GM19351 (cell line): ENCODE measurements at regions not wholly inside any gene's neighbourhood (a gene's known extent, or its start where the extent isn't known, plus 50 kb on each side); places are given as distances from the start of the nearest gene placed in this dataset.

Experiments
- ATAC-seq: cut with Tn5 transposase; IDR thresholded peaks from one replicate; pipeline ENCODE4 v1.9.1; 2021; ENCODE audit warnings: mild to moderate bottlenecking, moderate library complexity; ENCODE audit not compliant: unreplicated experiment

GRCh38 chr6:130547723-130548122 is 181.9 kb downstream of the TMEM200A start:
- ATAC-seq = no peak

GRCh38 chr6:130557481-130558112 is 191.8 kb downstream of the TMEM200A start:
- peak; percentile 71 for ATAC-seq

GRCh38 chr6:130558131-130558530 is 192.3 kb downstream of the TMEM200A start:
- no peak for ATAC-seq

DNA sequence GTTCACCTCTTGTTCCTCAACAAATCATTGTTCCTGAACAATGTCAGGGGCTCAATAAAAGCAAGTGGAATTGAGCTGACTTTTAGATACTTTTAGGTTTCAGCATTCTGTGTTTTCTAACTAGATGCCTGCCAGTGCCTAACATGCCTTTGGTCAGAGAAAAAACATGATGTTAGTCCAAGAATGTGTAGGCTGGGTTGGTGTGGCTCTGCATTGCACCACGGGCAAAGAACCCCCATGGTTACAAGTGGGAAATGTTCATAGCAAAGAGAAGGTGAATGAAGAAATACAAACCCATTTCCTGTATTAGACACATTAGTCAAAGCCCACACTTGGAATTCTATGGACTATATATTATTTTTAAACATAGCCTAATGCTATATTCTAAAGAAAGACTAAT is 193.3 kb downstream of the TMEM200A start:
- ATAC-seq = no peak

DNA sequence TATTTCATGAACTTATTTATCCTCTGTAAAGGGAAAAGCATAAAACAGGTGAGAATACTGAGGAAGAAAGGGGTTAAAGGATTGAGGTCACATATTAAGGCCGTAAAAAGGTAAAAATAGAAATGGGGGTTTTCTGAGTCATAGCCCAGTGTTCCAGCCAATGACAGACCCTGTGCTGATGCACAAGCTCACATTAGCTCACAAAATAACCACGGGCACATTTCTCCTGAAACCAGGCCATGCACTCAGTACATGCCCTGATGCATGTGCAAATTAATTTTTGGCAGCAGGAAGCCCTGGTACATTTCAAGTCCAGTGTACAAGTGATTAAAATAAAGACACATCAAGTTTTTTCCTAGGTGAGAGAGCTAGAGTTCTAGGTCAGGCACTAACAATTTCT is 194.4 kb downstream of the TMEM200A start:
- no peak for ATAC-seq

DNA sequence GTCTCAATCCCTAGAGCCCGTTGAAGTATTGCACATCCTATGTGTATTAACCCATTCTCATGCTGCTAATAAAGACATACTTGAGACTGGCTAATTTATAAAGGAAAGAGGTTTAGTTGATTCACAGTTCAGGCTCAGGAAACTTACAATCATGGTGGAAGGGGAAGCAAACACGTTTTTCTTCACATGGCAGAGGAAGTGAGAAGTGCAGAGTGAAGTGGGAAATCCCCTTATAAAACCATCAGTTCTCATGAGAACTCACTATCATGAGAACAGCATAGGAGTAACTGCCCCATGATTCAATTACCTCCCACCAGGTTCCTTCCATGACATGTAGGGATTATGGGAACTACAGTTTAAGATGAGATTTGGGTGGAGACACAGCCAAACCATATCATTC is 195.3 kb downstream of the TMEM200A start:
- peak; percentile 44 for ATAC-seq

DNA sequence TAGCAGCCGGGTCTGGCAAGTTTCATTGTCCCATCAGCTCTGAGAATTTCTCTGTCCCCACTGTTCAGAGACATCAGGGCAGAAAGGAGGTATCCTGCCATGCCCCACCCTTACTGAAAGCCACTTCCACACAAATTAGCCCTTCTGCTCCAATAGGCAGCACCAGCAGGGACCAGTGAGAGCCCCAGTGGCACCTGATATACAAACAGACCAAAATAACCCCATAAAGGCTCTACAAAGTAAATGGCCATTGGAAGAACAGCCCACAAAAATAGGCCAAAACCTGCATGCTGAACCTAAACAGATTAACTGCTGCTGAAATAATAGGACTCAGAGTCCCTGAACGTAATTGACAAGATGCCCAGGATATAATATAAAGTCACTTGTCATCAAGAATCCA is 199.9 kb downstream of the TMEM200A start:
- ATAC-seq = no peak

DNA sequence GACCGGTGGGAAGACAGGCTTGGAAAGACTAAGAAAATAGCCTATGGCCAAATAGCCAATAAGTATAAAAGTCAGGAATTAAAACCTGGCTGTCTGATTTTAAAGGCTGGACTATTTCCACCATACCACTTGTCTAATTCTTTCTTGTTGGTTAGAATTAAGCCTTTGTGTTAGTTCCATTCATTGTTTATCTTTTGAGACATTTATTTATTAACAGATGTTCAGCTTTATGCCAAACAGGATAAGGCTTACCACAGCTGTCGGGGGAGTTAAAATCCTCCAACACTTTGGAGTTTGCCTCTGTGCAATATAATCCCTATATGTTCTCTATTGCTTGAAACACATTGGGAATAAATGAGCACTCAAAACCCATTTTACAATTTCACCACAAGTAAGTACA is 208.3 kb downstream of the TMEM200A start:
- no peak for ATAC-seq

GRCh38 chr6:130575557-130575956 is 209.7 kb downstream of the TMEM200A start:
- ATAC-seq = no peak

DNA sequence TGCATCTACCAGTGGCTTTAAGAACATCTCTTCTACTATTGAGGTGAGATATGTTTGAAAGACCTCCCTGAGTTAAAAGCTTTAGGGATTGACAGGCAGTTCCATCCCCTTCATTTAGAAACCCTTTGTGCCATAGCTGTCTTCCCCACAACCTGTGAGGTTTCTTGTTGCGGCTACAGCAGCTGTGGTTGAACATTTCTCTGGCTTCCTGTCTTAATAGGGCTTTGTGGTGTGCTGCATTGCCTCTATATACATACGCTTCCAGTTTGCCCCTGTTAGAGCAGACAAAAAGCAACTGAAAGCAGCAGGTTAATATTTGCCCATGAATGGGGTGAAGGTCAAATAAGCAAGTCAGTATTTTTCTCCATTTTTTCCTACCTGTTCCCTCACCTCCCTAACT is 210.2 kb downstream of the TMEM200A start:
- ATAC-seq = peak; percentile 100

DNA sequence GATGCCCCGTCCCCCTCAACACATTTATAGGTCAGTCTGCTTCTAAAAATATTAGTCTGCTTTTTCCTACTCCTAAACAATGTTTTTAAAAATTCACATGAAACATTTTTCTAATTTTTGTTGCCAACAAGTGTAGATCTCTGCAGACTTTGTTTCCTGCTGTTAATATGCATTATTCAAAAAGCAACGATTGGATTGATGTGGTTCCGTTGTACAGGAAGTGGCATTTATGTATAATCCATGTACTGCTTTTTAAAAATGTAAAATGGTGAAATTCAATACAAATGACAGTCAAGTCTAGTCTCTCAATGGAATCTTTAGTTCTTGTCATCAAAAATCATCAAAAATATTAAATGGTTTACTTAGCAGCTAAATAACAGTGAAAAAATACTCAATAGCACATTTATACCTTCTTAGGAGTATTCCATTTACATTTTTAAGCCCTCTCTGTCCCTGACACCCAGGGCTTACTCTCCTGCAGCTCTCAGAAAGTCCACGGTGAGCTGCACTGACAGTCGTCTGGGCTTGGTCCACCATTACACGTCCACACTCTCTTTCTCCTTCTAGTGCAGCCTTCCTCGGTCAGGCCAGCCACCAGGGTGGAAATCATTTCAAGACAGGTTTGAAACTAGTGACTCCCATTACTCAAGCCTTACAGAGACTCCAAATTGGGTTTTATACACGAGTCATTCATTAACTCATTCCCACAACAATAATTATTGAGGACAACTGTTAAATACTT is 211.5 kb downstream of the TMEM200A start:
- no peak for ATAC-seq

DNA sequence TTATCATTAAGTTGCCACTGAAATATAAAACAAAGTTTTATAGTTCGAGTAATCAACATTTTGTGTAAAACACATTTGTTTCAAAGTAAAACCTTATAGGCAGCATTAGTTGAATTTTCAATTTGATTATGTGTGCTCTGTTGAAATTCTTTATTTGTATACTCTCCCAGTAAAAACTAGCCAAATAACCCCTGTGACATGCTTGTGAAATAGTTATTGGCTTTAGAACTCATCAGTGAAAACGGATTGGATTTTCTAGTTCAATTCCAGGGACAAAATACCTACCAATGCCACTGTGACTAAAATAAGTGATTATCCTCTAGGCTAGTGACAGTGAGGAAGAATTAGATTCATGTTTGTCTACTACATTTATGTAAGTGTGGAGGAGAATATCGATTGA is 212.9 kb downstream of the TMEM200A start:
- ATAC-seq = no peak

DNA sequence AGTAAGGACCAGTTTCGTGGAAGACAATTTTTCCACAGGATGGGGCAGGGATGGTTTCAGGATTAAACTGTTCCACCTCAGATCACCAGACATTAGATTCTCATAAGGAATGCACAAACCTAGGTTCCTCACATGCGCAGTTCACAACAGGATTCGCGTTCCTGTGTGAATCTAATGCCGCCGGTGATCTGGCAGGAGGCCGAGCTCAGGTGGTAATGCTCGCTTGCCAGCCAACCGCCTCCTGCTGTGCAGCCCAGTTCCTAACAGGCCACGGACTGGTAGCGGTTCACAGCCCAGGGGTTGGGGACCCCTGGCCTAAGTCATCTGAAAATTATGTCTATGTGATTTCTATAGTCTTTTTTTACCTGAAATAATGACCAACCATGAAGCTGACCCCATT is 217.5 kb downstream of the TMEM200A start:
- no peak for ATAC-seq

- ATAC-seq = no peak
Observed at GRCh38 chr6:130585587-130585986, 219.8 kb downstream of the TMEM200A start.

- ATAC-seq = no peak
Observed at GRCh38 chr6:130587778-130588520, 222.1 kb downstream of the TMEM200A start.

DNA sequence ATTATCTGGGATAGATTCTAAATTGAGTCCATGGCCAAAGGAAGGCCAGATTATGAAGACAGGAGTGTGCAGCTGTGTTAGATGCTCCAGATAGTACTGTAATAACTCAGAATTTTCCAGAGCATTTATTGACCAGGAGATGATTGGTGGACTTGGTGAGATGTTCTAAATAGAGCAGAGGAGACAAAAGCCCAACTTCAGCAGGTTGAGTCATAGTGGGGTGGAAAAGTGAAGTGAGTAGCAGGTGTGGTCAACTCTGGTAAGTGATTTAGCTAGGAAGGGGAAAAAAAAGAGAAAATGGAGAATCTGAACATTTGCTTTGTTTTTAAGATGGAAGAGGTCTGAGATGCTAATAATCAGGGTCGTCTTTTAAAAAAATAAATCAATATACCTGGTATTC is 227.4 kb downstream of the TMEM200A start:
- ATAC-seq = peak; percentile 71

DNA sequence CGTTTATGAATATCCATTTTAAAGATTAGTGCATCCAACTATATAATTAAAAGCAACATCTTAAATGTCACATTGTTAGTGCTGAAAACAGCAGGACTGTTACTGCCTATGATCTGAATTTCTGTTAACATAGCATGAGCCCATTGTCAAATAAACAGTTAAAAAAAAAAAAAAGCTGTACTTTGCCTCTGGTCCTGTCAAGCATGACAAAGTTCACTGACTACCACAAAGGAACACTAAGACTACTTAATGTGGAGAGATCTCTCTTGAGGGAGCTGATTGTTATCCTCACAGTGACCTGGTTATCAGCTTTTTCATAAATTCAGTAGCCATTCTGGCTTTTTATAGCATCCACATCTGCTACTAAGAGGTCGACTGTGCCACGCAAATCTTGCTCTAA is 228.1 kb downstream of the TMEM200A start:
- no peak for ATAC-seq

GRCh38 chr6:130598021-130598989 is 228.9 kb upstream of the SMLR1 start:
- ATAC-seq = no peak

DNA sequence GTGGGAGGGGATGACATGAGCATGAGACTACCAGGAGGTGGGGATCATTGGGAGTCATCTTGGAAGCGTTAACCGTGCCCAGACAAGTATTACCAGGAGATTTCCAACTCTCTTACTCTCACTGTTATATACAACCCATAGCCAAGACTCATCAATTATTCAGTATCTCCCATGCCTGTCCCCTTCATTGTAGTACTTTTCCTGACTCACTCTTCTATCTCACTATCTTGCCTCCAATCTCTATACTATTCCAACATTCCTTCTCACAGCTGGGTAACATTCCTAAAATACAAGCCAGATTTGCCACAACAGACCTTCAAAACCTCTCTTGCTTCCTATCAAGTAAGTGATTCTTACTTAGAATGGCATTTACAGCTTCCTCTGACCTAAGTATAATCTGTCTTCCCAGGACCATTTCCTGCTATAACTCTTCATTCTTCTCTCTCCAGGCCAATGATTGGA is 226.3 kb upstream of the SMLR1 start:
- ATAC-seq = no peak

- ATAC-seq = no peak
Observed at GRCh38 chr6:130602151-130602770, 224.9 kb upstream of the SMLR1 start.
